SIG-M5 treated with dmso at 0.1 percent for 504 hours (cell line): ENCODE measurements at regions not wholly inside any gene's neighbourhood (a gene's known extent, or its start where the extent isn't known, plus 50 kb on each side); places are given as distances from the start of the nearest gene placed in this dataset.
"Not testable (repeated sequence)": the region's sequence is repeated elsewhere in the genome, so short reads cannot be mapped to it uniquely, and the experiment has no call there.

Experiments used
- DNase-seq: peaks from one replicate; lab custom pipeline; 2025; ENCODE audit not compliant: unreplicated experiment; lab: John Stamatoyannopoulos, UW

DNA sequence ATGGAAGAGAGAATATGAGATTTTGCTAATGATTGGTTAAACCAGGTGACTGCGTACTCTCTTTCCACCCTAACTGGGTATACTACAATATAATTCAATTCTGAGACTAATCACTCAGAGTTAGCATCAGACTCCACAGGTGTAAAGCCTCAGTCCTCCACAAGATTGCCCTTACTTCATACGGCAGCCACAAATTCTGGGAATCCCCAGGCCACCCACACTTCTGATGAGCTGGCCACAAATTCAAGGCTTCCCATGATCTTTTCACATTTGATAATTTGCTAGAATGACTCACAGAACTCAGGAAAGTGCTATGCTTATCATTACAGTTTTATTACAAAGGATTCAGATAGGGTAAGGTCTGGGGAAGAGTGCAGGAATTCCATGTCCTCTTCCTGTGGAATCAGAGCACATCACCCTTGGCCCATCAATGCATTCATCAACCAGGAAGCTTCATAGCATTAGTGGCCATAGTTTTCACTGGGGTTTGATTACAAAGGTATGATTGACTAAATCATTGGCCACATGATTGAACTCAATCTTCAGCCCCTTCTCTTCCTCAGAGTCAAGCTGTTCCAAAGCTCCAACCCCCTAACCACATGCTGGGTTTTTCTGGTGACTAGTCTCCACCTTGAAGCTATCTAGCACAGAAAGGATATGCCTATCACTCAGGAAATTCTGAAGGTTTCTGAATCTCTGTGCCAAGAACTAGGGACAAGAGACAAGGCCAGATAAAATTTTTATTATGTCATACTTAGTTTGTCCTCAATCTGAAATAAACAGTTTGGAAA, 131.7 kb downstream of the HHIPL2 start:
- DNase-seq, result no peak

DNA sequence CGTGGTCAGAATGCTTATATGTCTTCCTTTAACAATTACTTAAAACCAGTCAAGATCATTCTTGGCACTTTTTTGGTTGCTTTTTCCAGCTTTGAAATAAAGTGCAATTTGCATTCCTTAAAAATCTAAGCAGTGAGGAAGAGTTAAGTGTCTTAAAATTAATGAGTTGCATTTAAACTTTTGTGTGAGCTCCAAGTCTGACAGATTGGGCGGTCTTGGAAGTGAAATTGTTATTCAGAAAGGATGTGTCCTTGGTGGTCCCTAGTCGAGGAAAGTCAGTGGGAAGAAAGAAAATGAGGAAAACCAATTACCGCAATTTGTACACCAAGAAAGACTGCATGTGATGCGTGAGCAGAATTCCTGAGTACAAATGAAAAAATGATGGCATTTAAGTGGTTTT, 132.5 kb downstream of the HHIPL2 start:
- DNase-seq, result no peak

DNA sequence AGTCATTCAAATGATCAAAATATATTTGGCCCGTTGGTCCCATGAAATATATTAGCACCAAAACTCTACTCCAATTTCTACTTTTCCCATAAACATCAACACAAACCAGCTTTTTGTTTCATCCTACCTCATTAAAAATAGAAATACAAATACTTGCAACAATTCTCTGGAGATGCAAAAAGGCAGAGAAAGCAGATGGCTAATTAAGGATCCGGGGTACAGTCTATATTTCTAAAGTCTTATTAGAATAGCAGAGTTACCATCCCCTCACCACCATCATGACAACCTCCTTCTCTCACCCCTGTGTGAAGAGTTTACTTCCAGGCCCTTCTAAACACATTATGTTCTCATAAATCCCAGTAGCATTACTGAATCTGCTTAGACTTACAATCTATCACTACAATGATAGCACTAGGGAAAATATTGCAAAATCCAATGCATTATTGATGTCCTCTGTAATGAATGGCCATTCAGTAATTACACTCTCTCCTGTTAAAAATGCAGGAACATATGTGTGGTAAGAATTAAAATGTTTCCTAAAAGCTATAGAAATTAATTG, 133.8 kb downstream of the HHIPL2 start:
- DNase-seq, result no peak

DNA sequence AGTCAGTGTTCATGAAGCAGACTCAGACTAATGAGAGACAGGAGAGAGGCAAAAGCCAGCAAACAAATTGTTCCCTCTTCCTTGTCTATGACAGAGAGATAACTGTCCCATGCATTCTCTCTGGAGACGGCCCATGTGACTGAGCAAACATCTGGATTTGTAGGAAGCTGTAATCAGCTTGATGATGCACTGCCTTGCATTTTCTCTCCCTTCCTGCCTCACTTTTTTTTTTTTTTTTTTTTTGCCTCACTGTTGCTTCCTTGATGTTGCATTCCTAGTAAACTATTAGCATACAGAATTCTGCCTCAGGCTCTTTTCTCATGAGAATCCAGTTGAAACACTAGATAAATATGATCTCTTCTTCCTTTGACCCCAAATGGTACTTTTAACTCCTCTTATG, 134.5 kb downstream of the HHIPL2 start:
- no peak for DNase-seq

DNA sequence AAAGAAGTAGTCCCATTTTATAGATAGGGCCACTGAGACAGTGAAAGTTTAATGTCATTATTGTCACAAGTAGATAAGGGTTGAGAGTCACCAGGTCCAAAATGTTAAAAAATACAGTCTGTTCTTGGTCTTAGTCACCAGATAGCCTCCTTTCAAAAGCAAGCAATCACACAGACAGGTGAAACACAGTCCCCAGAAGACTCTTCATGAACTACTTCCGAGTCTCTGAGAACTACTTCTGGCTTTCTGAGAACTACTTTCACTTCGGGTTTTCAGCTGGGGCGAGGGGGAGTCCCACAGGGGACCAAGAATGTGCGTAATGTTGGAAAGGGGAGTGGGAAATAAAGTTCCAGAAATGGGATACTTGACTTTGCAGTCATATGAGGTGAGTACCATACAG, 143.2 kb downstream of the HHIPL2 start:
- no peak for DNase-seq

DNA sequence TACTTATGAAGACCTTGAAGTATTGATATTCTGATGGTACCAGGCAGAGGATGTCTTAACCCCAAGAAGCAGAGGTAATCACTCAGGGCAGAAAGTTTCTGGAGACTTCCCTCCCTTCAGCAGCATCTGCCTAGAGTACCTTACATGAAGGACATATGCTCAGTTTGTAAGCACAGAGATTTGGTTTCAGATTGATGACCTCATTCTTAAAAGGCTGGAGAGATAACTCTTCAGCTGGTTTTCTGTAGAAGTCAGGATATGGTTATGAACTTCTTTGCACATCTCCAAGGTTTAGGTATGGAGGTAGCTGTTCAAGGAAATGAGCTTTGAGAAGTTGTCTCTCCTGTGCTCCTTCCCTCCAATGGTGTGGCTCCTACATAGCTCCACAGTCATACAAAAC, 148.7 kb downstream of the HHIPL2 start:
- no peak for DNase-seq

DNA sequence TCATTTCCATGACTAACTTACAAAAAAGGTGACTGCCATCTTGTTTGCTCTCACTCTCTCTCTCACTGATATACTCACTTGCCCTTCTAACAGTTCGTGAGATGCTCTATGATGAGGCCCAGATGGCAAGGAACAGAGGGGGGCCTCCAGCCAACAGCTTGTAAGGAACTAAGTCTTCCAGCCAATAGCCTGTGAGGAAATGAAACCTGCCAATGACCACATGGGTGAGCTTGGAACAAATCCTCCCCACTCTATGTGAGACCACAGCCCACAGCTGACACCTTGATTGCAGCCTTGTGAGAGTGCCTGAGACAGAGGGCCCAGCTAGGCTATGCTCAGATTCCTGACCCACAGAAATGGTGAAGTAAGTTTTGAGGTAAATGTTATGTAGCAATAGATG, 153.7 kb downstream of the HHIPL2 start:
- DNase-seq, result no peak

DNA sequence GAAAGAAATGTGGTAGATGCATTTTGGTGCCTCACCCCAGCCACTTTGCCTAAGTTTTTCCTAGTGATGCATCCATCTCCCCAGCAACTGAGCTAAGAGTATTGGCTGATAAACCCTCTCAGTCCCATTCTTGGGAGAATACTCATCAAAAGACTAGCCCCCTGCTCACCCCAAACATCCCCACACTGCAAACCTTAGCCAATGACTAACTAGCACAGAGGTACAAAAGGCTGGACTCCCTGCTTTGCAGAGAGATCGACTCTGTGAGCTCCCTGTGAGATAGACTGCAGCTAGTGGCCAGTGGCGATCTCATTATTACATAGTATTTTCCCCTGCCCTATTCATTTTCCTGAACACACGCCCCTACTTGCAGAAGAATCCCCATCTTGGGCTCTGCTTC, 155.3 kb downstream of the HHIPL2 start:
- no peak for DNase-seq

DNA sequence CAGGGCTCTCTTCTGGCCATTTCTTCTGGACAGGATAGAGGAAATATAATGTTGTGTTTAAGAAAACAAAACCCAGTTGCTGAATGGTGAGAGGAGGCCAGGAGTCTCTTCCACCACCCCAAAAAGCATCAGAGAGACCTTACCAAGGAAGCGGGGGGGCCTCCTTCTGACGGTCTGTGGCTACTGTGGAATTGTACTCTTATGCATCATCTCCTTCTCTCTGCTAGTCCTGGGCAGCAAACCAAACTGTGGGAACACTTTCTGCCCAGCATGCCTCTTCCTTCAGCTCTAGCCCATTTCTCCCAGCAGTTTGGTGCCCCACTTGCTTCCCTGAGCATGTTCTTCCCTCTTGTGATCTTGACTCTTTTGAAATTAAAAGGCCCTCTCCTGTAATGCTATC, 157.7 kb downstream of the HHIPL2 start:
- DNase-seq, result no peak

DNA sequence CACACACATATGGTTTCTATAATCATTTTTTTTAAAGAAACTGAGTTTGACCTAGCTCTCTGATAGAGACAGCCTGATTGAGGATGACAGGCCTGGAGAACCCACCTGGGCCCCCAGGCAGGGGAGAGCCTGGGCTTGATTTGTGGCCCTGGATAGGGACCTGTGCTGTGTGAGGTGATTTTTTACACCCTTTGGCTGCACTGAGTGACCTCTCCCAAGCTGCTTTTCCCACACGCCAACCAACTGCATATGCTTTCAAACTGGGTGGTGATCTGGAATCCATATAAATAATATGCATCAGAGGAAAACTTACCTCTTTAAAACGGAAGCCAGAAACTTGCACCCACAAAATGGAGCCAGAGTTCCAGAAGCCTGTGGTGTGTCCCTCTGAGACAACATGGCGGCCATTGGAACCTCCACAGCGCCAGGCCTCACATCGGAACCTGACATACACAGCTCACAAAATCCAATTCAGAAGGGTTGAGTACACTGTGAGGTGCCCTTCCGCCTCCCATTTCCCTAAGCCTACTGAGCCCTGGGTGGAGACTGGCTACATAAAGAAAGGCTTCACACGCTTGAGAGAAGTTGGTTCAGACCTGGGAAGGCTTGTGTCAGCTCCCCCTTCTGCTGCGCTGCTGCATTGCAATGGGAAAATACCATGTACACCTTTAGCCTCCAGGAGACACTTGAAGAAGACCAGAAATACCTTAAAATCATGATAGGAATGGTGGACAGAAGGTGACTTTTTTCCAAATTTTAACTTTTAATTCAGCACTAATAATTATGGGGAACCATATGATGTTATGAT, 160.7 kb downstream of the HHIPL2 start:
- DNase-seq, result no peak

DNA sequence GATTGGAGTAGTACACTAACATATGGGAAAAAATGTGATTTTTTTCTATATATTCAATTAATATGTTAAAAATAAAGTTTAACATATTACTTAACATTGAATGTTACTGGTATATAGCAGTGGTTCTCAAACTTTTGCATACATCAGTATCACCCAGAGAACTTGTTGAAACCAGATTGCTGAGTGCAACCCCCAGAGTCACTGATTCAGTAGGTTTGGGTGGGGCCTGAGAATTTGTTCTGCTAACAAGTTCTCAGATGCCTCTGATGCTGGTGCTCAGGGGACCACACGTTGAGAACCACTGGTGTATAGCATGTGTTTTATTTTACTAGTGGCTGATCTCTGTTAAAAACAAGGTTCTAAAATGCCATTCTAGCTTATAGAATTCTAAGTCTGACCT, 161.9 kb downstream of the HHIPL2 start:
- no peak for DNase-seq

DNA sequence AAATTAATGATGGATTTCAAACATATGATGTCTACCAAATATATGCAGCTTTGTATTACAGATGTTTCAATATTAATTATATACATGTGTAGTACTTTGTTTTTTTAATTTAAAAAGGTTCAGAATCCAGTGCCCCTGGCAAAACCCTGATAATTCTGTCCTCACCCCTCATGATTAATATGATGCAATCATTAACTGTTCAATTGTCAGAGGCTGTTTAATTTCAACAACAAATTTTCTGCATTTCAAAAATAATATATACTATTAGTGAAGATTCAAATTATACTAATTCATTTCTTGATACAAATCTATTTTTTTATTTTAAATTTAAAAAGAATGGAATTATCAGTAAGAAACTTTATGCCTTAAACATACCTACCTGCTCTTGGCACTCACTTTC, 162.6 kb downstream of the HHIPL2 start:
- no peak for DNase-seq

DNA sequence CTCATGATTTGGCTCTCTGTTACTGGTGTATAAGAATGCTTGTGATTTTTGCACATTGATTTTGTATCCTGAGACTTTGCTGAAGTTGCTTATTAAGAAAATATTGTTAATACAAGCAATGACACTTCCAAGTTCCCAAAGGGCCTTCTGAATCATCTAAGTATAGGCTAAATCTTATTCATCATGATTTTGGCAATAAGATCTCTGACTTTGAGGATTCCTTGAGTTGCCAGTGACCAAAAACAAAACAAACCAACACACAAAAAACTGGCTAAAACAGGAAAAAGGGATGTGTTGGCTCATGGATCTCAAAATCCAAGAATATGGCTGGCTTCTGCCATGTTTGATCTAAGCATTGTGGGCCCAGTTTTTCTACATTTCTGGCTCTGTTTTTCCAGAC, 163.4 kb downstream of the HHIPL2 start:
- DNase-seq, result no peak

DNA sequence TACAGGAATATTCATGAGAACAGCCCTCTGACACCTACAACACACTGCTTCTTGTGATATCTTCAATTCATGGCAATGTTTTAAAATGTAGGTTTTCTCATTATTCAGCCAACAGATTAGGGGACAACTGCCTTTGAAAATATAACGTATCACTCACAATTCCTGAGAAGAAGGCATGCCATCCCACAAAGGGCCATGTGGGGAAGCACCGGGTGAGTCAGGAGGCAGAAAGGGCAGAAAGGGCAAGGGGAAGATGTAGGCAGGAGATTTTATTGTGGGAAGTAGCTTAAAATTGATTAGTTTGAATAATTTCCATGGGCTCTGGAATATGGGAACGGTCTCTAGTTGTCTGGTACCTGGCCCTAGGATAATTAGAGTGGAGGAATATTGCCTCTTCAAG, 165.7 kb downstream of the HHIPL2 start:
- DNase-seq, result no peak

DNA sequence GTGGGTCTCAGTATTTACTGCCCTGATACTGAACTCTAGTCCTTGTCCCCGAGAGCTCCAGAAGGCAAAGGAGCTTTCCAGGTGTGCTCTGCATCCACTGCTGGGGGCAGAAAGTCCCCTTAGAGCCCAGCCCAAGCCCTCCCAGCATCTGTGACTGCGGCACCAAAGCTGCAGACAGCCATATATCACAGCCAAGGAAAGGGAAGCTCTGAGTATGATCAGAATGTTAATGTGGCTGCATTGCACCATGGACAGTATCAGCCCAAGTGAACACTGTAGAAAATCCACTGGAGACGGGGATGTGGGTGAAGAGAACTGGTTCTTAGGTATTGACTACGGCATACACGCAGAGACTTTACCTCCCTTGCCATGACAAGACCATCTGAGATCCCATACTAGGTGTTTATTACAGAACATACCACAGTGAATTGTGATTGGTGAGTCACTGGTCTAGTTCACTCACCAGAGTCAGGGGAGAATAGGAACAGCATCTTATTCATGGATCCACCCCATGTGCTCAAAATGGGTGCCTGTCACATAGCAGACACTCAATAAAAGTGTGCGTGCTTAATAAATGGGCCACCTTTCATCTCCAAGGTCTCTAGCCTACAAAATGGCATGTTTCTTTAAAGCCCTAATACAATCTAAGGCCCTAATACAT, 170.3 kb downstream of the HHIPL2 start:
- DNase-seq, result no peak

DNA sequence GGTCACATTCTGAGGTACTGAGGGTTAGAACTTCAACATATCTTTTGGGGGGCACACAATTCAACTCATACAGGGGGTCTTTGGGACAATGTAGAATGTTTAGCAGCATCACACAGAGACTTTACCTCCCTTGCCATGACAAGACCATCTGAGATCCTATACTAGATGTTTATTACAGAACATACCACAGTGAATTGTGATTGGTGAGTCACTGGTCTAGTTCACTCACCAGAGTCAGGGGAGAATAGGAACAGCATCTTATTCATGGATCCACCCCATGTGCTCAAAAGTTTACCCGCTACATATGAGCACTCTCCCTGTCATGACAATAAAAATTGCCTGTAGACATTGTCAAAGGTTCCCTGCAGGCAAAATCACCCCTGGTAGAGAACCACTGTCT, 171.1 kb downstream of the HHIPL2 start:
- DNase-seq, result not testable (repeated sequence)

DNA sequence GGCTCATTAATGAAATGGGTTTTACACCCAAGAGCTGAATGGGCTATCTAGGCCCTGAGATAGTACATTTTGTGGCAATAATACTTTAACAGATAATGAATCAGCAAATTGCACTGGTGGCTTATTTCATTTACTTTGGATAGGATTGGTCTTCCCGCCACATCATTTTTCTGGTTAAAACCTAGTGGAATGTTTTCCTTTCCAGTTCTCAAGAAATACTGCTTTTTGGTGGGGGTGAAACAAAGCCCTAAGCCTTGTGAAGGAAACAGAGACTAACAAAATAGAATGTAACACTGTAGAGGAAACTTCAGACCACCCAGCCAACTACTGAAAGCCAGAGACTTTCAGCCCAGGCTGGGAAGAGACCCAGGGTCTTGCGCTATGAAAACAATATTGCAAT, 172.2 kb downstream of the HHIPL2 start:
- DNase-seq, result no peak

DNA sequence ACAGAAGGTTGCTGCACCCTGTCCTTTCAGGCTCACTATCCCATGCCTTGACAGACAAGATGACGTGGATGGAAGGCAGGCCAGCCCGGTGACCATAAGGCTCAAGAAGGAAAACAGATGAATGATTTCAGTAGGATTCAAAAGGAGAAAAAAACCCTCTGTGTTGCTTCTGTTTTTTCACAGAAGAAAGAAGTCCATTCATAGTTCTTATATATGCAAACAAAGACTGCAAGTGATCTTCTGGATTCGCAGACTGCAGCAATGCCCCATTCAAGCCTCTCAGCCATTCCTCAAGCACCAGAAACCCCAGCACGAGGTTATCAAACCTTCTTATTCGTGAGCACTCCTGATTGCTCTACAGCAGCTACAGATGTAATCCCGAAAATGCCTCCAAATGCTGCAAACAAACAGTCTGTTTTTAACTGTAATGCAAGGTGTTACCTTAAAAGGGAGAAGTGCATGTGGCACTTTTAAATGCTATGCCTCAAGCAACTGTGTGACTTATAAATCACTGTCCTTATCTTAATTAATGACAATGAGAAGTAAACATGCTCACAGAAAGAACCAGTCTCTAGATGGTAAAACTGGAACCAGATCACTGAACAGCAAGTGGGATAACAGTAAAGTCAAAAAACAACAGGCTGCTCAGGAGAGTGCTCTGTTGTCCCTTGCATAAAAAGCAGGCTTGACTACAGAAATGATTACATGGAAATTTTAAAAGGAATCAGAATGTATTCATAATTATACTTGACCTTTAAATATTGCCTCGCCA, 173.9 kb downstream of the HHIPL2 start:
- no peak for DNase-seq

DNA sequence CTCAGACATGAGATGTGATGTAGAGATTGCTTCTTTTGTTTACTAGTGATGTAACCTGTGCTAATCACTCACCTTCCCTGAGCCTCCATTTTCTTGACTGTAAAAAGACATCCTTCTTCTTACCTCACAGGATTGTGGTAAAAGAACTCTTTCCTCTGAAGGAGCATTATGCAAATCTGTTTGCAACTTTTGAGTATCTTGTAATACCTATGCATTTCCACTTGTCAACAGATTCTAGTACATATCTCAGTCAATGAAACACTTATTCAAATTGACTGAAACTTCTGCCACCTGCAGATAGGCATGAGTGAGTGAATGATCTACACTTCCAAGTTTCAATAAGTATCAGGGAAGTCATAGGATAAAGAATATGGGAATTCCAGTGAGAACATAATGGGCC, 174.7 kb downstream of the HHIPL2 start:
- DNase-seq, result no peak

DNA sequence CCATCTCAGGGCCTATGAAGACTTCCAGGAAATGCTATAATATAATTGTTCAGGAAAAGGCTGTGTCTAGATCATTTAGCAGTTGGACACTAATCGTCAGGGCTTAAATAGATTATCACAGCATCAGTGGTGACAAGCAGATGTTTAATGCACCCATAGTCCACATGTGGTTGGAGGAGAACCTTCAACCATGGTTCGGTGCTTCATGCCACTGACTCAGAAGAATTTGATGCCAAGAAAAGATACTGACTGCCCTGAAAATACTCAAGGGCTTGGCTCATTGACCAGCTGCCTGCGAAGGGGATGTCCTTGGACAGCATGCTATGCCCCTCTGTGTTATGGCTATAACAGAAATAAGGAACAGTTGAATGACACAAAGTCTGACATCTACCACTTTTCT, 175.7 kb downstream of the HHIPL2 start:
- no peak for DNase-seq
